GM19395 (cell line): ENCODE measurements at regions not wholly inside any gene's neighbourhood (a gene's known extent, or its start where the extent isn't known, plus 50 kb on each side); places are given as distances from the start of the nearest gene placed in this dataset.
"Not testable (repeated sequence)": the region's sequence is repeated elsewhere in the genome, so short reads cannot be mapped to it uniquely, and the experiment has no call there.

ENCODE experiments used
- ATAC-seq: cut with Tn5 transposase; IDR thresholded peaks from one replicate; pipeline ENCODE4 v1.9.1; 2021; ENCODE audit warnings: mild to moderate bottlenecking, moderate library complexity; ENCODE audit not compliant: unreplicated experiment

DNA sequence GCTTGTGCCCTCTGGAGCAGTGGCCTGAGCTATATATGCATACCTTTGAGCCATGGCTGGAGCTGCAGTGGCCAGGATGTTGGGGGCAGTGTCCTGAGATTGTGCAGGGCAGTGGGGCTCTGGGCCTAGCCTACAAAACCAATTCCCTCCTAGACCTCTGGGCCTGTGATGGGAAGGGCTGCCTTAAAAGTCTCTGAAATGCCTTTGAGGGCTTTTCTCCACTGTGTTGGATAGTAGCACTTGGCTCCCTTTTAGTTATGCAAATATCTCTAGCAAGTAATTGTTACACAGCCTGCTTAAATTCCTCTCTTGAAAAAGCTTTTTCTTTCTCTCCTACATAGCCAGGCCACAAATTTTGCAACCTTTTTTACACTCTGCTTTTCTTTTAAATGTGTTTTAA is 426.4 kb downstream of the ACTR3B start:
- no peak for ATAC-seq

DNA sequence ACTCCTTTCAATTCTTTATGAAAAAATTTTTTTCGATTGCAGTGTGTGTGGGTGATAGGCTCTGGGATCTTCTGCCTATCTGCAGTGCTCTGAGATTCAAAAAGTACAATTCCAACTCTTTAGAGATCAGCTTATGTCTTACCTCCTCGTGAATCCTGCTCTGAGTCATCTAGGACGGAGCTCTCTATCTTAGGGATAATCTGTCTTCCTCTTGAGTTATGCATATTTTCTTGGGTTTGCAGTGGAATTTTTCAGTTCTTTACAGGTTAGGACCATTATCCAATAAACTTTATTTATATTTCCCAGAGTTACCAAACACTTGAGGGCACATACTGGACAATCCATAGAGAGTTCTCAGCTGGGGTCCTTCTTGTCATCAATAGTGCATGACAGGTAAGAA is 428.6 kb downstream of the ACTR3B start:
- ATAC-seq: no peak

DNA sequence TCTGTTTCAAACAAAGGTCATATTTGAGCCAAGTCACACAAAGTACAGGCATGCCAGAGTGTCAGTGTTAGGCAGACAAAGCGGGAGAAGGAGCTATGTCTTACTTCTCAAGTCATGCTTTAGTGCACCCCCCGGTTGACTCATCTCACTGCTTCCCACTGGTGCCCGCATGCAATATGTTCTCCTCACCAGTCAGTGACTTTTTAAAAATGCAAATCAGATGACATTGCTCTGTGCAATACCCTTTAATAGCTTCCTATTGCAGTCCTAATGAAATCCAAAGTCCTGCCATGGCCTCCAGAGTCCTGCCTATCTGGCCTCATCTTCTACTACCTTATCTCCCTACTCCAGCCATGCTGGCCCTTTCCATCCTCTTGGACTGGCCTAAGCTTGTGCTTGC is 429.1 kb downstream of the ACTR3B start:
- ATAC-seq: no peak

DNA sequence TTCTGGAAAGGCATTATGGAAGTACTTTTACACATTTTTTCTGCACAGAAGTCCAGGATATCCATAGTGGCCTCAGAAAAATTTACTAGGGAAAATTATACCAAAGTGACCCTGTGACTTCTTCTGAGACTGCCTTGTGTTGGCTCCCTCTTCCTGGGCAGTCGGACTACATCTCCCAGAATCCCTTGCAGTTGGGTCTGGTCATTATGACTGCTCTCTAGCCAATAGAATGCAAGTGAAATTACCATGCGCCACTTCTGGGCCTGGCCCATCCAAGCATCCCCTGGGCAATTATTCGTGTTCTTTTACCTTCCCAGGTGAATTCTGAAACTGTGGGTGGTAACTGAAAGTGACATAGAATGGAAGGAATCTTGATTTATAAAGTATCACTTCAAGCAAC is 430.9 kb downstream of the ACTR3B start:
- peak; percentile 74 for ATAC-seq

DNA sequence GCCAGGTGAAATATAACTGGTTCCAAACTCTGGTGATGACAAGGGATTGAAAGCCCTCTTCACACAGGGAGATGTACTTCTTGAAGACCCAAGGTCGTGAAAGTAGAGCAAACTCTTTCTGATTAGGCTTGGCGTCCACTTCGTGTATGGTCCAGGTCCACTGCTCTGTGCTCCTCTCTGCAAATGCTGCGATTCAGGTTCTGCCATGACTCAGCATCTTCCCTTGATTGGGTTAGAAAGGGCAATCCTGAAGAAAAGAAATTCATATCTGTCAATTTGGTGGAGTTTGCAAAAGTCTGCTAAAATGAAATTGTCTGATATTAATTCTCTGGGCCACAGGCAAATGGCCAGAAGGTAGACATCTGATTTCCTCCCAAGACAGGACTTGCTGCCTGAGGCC is 431.4 kb downstream of the ACTR3B start:
- no peak for ATAC-seq

DNA sequence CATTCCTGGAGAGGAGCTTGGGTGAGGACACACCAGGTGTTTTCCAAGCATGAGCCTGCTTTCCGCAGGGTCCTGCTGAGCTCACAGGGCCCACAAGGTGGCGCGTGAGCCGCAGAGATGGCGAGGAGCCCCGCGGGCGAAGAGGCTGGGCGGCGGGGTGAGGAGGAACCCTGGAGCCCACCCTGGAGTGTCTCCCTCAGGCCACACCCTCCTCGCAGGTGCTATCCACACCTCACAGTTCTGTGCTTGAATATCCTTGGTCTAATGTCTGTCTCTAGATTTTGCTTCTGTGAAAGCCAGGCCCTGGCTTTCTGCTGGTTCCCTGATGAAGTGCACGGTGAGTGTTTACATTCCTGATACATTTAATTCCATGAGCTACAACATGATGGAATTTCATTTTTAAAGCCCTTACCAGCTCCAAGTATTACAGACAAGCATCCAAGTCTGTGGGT is 433.6 kb downstream of the ACTR3B start:
- no peak for ATAC-seq

DNA sequence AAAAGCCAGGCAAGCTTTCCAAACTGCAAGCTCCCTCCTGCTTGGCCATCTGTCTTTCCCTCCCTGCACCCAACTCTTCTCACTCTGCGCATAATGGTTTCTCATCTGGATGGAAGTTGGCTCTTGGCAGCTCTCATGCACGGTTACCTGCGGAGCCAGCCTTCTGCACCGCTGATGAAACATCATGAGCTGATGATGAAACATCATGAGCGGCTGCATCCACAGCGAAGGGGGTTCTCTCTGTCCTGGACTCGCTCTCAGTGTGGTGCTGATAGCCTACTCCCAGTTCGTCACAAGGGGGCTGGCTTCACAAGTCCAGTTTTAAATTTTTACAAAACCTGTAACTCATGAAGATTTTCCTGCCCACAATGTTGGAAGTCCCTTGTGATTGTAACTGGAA is 457.5 kb downstream of the ACTR3B start:
- no peak for ATAC-seq

DNA sequence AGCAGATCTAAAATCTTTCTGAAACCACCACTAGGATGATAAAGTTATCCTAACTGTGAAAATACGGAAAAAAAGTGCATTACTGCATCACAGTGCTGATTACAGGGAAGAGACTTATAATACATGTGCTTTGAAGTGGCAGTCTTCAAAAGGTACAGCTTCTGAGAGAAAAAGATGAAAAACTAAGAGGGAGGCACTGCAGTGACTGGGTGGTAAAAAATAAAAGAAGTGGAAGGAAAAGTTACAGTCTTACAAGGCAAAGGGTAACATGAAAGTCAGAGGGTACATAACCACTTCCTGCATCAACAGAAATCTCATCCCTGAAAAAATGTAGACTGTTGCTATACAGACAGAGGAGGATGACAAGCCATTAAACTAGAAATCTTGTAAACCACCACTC is 465.3 kb downstream of the ACTR3B start:
- ATAC-seq: no peak

DNA sequence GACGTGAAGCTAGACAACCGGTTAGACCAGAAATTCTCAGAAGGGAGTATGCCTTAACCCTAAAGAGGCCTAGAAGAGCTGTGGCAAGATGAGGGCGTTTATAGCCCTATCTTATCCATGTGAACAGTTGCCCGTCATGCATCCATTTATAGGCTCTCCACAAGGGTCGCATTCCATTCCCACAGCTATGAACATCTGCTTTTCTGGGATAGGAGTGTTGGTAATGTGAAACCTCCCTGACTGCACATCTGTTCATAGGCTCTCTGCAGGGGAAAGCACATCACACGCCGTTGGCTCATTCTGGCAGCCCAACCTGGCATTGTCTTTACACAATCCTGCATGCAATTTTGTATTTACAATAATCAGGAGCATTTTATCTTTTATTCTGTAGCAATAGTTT is 485.6 kb downstream of the ACTR3B start:
- ATAC-seq: not testable (repeated sequence)

DNA sequence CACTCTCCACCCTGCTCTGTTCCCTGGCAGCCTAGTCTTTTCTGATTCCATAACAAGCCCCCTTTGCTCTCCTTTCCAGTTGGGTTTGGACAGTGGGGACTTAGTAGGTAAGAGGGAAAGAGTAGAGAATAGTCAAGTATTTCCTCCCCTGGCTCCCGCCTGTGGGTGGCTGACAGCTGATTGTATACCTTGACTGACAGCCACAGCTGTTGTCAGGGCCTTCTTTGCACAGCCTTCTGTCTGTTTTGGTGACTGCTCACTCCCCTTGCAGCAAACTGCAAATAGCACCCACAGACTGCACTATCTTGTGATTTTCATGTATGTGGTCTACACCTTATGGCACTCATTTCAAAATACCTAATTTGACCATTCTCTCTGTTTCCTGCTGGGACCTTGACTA is 486.3 kb downstream of the ACTR3B start:
- no peak for ATAC-seq

DNA sequence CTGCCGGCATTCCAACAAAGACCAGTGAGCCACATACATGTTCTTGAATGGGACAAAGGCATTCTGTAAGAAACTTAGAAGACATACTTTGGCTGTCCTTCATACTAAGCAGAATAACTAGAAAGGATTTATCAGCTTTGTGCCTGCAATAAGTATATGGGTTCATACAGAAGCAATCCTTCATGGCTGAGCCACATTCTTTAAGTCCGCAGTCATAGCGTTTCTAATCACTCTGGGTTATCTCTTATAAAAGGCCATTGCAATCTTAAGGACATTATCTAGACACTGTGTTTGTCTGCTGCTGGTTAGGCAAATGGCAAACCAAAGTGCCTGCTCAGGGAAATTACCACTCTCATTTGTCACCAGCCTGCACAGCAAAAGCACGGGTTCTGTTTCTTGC is 488.4 kb downstream of the ACTR3B start:
- no peak for ATAC-seq

DNA sequence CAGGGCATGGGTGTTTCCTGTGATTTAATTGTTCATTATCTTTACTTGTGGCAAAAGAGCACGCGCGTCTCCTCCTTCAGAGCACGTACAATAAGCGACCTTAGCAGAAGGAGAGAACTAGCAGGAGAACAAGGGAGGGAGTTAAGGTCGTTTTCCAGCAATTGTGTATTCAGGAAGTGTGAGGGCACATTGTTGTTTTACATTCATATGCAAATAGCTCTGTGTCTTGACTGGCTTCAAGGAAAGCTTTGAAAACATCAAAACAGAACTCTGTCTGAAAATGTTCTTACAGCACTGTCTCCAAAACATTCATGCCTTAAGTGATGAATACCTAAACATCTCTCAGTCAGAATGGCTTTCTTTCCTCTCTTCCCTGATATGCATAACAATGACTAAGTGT is 499.1 kb downstream of the ACTR3B start:
- ATAC-seq: no peak

DNA sequence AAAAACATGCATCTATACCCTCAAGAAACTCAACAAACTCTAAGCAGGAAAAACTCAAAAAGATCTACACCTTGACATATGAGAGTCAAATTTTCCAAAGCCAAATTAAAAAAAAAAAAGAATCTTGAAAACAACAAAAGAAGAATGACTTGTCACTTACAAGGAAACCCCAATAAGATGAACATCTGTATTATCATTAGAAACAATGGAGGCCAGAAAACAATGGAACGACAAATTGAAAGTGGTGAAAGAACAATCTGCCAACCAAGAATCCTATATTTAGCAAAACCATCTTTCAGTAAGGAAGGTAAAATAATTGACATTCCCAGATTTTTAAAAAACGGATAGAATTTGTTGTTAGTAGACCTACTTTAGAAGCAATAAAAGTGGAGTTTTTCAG is 516.8 kb downstream of the ACTR3B start:
- no peak for ATAC-seq

DNA sequence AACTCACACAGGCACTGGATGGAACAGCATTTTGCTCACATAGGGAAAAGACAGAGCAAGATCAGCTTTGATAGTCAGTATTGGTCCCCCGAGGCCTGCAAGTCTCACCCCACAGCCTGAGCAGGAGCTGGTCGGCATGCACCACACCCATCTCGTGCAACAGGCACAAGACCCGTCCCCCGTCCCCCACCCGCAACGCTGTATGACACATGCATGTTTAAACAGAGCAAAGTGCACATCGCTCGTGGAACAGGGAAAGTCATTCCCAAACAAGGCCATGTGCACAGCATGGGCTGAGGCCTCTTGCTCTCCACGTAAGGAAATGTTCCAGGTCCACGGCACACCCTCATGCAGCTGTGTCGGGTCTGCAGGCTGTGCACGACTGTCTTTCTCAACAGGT is 527.2 kb downstream of the ACTR3B start:
- no peak for ATAC-seq

DNA sequence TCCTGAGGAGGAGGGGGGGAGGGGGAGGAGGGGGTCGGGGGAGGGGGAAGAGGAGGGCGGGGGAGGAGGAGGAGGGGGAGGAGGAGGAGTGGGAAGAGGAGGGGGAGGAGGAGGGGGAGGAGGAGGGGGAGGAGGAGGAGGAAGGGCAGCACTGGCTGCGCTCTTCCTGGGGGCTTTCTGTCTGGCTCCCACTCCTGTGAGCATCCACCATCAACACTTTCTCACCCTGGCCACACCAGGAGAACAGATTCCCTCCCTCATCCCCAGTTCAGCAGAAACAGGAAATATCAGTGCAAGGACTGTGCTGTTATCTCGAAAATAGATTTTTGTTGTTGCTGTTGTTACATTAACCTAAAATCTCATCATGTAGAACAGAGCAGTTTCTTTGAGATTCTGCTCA is 530.5 kb downstream of the ACTR3B start:
- ATAC-seq: no peak

DNA sequence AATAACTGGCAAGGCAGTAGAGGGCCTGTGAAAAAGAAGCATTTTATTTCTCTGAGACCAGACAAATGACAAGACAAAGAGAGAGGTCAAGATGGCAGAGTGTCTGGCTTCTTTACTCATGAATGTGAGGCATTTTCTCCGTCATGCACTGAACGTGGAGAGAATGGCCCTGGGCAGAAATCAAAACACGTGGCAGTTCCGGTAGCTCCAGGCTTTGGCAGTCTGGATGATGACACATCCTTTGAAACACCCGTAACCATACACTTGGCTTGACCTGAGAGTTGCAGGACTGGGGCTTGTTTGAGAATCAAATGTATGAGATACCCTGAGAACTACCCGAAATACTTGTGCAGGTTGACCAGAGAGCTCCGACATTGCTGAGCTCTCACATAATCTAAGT is 537.6 kb downstream of the ACTR3B start:
- ATAC-seq: no peak

DNA sequence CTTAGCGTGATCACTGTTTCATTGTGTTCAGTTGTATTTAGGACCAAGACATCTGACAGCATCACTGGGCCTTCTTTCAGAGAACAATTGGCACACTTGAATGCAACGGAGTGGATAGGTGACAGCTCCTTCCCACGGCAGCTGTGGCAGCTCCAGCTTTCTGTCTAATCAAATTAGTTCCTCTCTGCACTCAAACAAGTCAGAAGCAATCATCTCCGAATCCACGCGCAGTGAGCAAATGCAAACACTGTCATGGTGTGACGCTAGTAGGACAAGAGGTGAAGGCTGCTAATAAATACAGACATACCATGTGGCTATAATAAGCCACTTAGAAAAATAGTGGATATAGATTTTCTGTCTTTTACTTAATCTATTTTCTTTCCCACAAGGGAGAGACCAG is 542.4 kb downstream of the ACTR3B start:
- ATAC-seq: no peak

DNA sequence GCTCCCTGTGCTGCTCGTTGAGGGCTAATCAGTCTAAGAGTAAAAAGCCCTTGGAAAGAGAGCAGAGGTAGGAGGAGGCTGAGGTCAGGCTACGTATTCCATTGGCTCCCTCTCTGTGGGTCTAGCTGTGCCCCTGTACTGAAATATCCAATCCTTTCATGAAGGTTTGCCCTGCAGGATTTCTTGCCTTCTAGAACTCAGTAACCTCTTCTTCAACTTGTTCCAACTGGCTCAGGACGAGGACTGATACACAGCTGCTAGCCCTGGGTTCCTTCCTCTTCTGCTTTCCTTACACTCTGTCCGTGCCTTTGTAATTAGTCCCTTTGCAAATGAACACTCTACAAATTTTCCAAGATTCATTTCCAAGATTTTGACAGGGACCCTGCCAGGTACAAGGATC is 560.5 kb downstream of the ACTR3B start:
- no peak for ATAC-seq

DNA sequence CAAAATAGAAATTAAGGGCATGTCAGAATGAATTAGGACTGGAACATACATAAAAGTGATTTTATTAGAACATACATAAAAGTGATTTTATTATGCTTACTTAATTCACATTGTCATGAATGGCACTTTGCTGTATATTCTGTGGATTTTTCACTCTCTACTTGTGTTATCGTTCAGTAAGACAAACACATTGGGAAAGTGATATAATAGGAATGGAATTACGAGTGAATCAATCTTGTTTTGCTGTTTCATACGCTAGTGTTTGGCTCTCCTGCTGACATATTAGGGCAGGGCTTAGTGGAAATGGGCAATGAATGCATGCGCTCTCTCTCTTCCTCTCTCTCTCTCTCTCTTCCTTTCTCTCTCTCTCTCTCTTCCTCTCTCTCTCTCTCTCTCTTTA is 561.1 kb downstream of the ACTR3B start:
- ATAC-seq: no peak

DNA sequence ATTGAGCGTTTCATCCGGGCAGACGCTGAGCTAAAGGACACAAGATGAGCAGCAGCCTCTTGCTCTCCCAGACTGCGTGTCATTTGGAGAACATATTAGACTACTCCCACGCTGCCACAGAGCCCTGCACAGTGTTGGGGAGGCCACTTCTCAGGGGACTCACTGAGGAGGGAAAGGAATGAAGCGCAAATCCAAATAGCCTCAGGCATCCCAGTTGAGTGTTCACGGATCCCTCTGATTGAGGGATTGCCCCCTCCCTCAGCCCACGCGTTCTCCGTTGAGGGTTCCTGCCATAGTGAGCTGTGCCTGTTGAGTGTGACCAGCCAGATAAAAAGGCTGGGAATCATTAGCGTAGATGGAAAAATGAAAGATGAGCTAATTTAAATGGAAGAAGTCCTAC is 563.4 kb downstream of the ACTR3B start:
- no peak for ATAC-seq

DNA sequence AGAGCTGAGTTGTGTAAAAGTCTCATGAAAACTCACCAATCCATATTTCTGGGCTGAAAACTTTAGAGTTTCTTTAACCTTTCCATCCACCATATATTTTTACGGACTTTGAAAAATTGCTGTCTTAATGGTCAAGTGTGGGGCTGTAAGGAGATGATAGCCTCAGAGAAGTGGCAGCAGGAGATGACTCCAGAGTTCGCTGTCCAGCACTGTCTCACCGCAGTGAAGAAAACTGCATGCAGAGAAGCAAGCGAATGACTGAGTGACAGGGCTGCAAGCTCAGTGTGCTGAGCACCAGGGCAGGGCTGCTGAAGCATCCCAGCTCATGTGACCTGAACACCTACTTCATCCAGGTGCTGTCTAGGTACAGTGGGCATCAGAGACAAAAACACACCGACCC is 564.5 kb downstream of the ACTR3B start:
- ATAC-seq: no peak

DNA sequence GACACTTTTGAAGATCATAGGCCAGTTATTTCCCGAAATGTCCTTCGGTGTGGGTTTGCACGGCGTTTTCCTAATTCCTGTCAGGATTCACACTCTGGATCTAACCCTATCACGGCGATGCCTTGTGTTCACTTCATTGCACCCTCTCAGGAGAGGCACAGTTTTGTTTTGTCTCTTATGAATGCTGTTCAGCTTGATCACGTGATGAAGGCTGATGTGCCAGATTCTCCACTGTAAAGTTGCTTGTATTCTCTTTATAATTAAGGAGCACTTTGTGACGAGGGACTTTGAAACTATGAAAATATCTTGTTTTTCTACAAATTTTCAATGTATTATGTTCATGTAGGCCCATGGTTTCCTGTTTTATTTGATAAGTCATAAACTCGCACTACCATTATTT is 568.1 kb downstream of the ACTR3B start:
- ATAC-seq: no peak

DNA sequence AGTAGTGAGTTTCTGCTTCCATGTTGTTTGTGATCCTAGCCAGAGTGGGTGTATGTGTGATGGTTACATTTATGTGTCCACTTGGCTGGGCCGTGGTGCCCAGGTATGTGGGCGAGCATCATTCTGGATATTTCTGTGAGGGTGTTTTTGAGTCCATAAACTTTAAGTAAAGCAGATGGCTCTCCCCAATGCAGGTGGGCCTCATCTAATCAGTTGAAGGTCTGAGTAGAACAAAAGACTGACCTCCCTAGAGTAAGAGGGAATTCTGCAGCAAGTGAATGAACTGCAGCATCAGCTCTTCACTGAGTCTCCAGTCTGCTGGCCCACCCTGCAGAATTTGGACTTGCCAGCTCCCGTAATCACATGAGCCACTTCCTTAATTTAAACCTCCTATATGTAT is 571.9 kb downstream of the ACTR3B start:
- no peak for ATAC-seq

DNA sequence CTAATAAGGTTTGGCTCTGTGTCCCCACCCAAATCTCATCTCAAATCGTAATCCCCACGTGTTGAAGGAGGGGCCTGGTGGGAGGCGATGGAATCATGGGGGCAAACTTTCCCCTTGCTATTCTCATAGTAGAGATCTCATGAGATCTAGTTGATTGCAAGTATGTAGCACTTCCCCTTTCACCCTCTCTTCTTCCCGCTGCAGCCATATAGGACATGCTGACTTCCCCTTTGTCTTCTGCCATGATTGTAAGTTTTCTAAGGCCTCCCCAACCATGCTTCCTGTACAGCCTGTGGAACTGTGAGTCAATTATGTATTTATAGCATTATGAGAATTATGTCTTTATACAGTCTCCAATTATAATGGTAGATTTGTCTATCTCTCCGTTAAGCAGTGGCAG is 594.5 kb downstream of the ACTR3B start:
- no peak for ATAC-seq
